ENCODE measurements at regions not wholly inside any gene's neighbourhood (a gene's known extent, or its start where the extent isn't known, plus 50 kb on each side); places are given as distances from the start of the nearest gene placed in this dataset.

DNA sequence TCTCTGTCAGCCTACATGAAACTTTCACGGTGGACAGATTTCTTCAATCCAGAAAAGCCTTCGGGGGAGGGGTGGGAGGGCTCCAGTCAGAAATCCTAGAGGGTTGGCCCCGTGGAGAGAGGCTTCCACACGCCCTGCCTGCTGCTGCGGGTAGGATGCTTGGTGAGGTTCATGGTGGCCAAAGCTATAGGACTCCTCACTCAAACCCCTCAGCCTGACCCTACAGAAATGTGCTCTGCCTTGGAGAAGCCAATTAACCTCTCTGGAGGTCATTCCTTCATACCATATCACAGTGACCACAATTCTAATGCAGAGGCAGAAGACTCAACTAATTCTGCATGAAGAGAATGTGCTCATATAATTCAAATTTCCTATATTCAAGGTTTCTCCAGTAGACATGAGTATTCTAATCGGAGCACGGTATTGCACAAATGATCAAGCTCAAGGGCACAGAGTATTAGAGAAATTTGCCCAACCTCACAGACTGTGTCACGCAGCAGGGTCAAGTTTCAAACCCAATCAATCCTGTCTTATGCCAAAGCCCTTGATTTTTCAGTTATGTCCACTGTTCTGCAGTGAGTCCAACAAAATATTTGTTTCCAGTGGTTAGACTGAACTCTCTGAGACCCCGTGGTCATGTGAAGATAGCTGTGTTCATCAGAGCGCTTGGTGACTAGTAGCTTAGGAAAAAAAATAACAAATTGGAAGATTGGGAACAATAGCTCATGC, 104.8 kb downstream of the TOMM20 start:
- H3K27me3 ChIP-seq, result no peaks in the 10 kb centered on the region
- TF ChIP-seq EZH2phosphoT487 (IDR thresholded peaks at IDR 0.05) (no peak), EZH2 (IDR thresholded peaks at IDR 0.05) (no peak), CTCF (IDR thresholded peaks at IDR 0.05) (no peak)
- H3K9ac ChIP-seq, result no peak overlapping the region
- no peak overlapping the region for H3K4me3 ChIP-seq
- H3K27ac ChIP-seq, result no peak overlapping the region
- no peak overlapping the region for H3K4me2 ChIP-seq
- H4K20me1 ChIP-seq (ENCODE audit: low read depth), result no peaks in the 10 kb centered on the region
- Mint-ChIP-seq H3K36me3 (no peaks in the 10 kb centered on the region), H3K4me1 (peaks cover 39% of the 10 kb centered on the region), H3K4me3 (no peak overlapping the region), H3K27me3 (ENCODE audit: insufficient read depth, low read depth) (peaks cover 5% of the 10 kb centered on the region), H3K27ac (no peak overlapping the region), H3K9me3 (peaks cover 15% of the 10 kb centered on the region)
- peaks cover 11% of the 10 kb centered on the region for H3K4me1 ChIP-seq
- H2AFZ ChIP-seq (replicated peaks), result no peak overlapping the region
- peaks cover 6% of the 10 kb centered on the region for H3F3A ChIP-seq (ENCODE audit: low read depth)
- H3K36me3 ChIP-seq, result no peaks in the 10 kb centered on the region
- H3K9me3 ChIP-seq (ENCODE audit: low read depth), result no peaks in the 10 kb centered on the region
- DNase-seq (ENCODE audit: low spot score), result no peak
- H3K79me2 ChIP-seq (ENCODE audit: low read depth), result no peaks in the 10 kb centered on the region

GRCh38 chr1:235022981-235023710, 105.5 kb downstream of the TOMM20 start:
- Histone ChIP-seq H3K9me3 (ENCODE audit: low read depth) (no peaks in the 10 kb centered on the region), H2AFZ (replicated peaks) (peak overlapping the region; percentile 54), H3F3A (ENCODE audit: low read depth) (peaks cover 6% of the 10 kb centered on the region), H3K79me2 (ENCODE audit: low read depth) (no peaks in the 10 kb centered on the region), H3K36me3 (no peaks in the 10 kb centered on the region), H3K4me1 (peaks cover 11% of the 10 kb centered on the region), H3K27me3 (no peaks in the 10 kb centered on the region), H3K4me3 (no peak overlapping the region), H3K27ac (no peak overlapping the region), H4K20me1 (ENCODE audit: low read depth) (no peaks in the 10 kb centered on the region), H3K9ac (no peak overlapping the region), H3K4me2 (peak overlapping the region; percentile 7)
- Mint-ChIP-seq H3K4me1 (peaks cover 42% of the 10 kb centered on the region), H3K36me3 (no peaks in the 10 kb centered on the region), H3K27ac (no peak overlapping the region), H3K4me3 (no peak overlapping the region), H3K27me3 (ENCODE audit: insufficient read depth, low read depth) (peaks cover 5% of the 10 kb centered on the region), H3K9me3 (peaks cover 19% of the 10 kb centered on the region)
- TF ChIP-seq EZH2phosphoT487 (IDR thresholded peaks at IDR 0.05) (no peak), CTCF (IDR thresholded peaks at IDR 0.05) (no peak), EZH2 (IDR thresholded peaks at IDR 0.05) (no peak)
- no peak for DNase-seq (ENCODE audit: low spot score)

- H3K4me2 ChIP-seq, result peak overlapping the region; percentile 7
- no peaks in the 10 kb centered on the region for H3K27me3 ChIP-seq
- H3K36me3 ChIP-seq, result no peaks in the 10 kb centered on the region
- Mint-ChIP-seq H3K4me1 (peaks cover 44% of the 10 kb centered on the region), H3K27ac (peak overlapping the region; percentile 22), H3K27me3 (ENCODE audit: insufficient read depth, low read depth) (peaks cover 9% of the 10 kb centered on the region), H3K36me3 (no peaks in the 10 kb centered on the region), H3K4me3 (no peak overlapping the region), H3K9me3 (peaks cover 21% of the 10 kb centered on the region)
- no peak overlapping the region for H3K4me3 ChIP-seq
- H3K9ac ChIP-seq, result no peak overlapping the region
- DNase-seq (ENCODE audit: low spot score), result no peak
- H3K9me3 ChIP-seq (ENCODE audit: low read depth), result no peaks in the 10 kb centered on the region
- TF ChIP-seq EZH2 (IDR thresholded peaks at IDR 0.05) (no peak), EZH2phosphoT487 (IDR thresholded peaks at IDR 0.05) (no peak), CTCF (IDR thresholded peaks at IDR 0.05) (no peak)
- H3F3A ChIP-seq (ENCODE audit: low read depth), result peaks cover 6% of the 10 kb centered on the region
- H4K20me1 ChIP-seq (ENCODE audit: low read depth), result no peaks in the 10 kb centered on the region
- peak overlapping the region; percentile 54 for H2AFZ ChIP-seq (replicated peaks)
- no peak overlapping the region for H3K27ac ChIP-seq
- H3K4me1 ChIP-seq, result peaks cover 11% of the 10 kb centered on the region
- no peaks in the 10 kb centered on the region for H3K79me2 ChIP-seq (ENCODE audit: low read depth)
Observed at GRCh38 chr1:235022341-235022980, 106.2 kb downstream of the TOMM20 start.

All from neural progenitor cell (in vitro differentiated cells).